ENCODE measurements at regions not wholly inside any gene's neighbourhood (a gene's known extent, or its start where the extent isn't known, plus 50 kb on each side); places are given as distances from the start of the nearest gene placed in this dataset.

GRCh38 chr2:47315475-47315874 is 53.6 kb upstream of the EPCAM start:
- DNase-seq = no peak

GRCh38 chr2:47313728-47314127 is 55.4 kb upstream of the EPCAM start:
- no peak for DNase-seq

- DNase-seq = no peak
Measured at GRCh38 chr2:47313141-47313691, 55.9 kb upstream of the EPCAM start.

- no peak for DNase-seq
Measured at GRCh38 chr2:47312491-47312850, 56.6 kb upstream of the EPCAM start.

- no peak for DNase-seq
Measured at GRCh38 chr2:47311764-47312490, 57.2 kb upstream of the EPCAM start.

DNA sequence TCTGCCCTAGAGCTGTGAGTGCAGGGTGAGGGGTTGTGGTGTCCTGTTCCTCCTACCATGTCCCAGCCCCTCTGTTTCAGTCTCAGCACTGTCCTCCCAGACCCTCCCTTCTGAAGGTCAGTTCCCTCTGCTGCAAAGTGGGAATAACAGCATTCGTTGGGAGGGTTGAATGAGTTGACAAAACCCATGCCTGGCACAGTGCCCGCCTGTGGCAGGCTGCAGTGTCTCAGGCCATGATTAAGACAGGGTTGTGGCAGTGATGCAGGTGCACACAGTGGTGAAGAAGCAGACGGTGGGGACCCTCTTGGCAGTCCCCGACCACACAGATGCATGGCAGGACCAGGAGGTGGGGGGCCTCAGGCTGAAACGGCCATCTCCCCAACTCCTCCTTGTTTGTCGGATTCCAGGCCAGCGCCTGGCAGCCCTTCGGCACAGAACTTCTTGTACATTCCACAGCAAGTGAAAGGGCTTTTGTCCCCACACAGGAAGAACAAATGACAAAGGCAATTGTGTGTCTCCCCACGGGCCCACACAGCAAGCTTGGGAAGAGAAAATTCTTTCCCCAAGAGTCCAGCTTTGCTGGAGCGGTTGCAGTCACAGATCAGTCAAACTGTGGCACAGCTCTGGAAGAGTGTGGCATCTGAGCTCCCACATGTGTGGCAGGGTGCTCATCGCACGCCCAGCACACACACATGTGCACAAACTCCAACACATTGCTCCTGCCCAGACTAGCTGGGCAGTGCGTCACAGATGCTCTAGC is 58.1 kb upstream of the EPCAM start:
- DNase-seq = peak in 1 of 2 donors; percentile 22

- DNase-seq = peak in 1 of 2 donors; percentile 37
Measured at GRCh38 chr2:47309952-47310800, 58.9 kb upstream of the EPCAM start.

DNA sequence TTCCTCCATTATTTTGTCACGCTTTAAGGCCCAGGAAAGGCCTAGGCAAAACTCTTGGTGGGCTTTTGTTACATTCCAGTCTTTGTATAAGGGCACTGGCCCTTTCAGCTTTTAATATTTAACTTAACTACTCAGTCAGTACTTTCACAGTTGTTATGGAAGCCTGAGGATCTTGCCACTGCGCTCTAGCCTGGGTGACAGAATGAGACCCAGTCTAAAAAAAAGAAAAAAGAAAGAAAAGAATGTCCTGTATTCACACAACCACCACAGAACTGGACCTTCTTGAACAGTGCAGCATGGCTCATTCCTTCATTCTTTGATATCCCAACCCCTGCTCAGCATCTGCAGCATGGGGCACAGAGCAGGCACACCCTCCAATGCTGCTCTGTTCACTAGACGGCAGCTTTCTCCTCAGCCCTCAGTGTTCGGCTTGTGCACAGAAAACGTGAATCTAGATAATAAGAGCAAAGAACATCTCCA is 59.6 kb upstream of the EPCAM start:
- DNase-seq = no peak

DNA sequence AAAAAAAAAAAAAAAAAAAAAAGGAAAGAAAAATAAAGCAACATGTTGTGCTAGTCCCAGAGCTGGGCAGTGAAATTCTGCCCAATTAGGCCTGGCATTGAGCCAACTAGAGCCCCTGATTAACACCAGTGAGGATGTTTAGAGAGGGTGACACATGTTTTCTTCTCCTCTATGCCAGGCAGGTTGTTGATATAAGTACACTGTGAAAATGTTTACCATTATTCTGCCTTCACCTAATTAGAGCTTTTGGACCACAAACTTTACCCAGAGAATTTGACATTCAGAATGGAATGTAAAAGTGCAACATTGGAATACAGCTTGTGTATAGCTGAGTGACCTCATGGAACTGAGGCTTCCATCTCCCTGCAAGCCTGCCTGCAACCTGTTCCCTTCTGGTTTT is 62.0 kb upstream of the EPCAM start:
- DNase-seq = no peak

GRCh38 chr2:47304654-47305053 is 64.5 kb upstream of the EPCAM start:
- no peak for DNase-seq

- no peak for DNase-seq
Measured at GRCh38 chr2:47303341-47304148, 65.6 kb upstream of the EPCAM start.

- no peak for DNase-seq
Measured at GRCh38 chr2:47302308-47302707, 66.8 kb upstream of the EPCAM start.

DNA sequence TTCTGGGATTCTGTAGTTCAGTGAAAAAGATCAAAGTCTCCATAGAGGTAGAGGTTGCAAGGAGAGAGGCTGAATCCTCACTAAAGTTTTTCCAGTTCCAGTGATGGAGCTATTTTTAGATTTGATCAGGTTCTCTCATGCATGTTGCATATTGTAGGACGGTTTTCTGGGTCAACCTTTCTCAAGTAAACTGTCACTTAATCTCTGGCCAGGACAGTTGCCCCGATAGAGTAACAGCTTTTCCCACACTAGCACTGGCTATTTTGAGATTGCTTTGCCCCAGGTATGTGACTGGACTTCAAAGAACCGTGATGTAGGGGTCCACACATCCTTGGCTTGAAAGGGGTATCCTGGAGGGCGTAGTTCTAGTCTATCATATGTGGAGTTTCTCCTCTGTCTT is 67.4 kb upstream of the EPCAM start:
- DNase-seq = no peak

DNA sequence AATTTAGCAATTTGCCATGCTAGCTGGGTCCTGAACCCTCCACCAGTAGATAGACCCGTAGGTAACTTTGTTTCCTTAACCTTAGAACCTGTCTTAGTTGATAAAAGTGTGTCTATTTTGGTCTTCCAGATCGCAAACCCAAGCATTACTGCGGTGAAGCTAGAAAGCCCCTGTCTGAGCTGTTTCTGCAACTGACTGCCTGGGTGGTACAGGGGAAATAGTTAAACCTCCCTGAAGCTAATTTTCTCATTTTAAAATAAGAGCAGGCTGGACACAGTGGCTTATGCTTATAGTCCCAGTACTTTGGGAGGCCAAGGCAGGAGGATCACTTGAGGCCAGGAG is 67.9 kb upstream of the EPCAM start:
- no peak for DNase-seq

GRCh38 chr2:47300609-47301276 is 68.4 kb upstream of the EPCAM start:
- peak in 1 of 2 donors; percentile 42 for DNase-seq

DNA sequence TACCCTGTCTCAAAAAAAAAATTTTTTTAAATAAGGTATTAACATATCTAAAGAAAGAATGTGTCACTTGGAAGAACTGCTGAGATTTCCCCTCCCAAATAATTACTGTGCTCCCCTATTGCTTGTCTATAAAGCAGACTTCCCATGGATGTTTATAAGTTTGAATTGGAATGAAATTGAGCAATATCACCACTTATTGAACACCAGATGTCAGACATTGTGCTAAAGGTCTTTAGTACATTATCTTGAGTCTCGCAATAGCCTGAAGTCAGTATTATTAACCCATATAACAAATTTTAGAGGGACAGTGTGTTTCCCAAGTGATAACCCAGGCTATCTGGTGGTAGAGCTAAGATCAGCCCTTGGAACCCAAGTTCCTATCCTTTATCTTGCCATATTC is 69.0 kb upstream of the EPCAM start:
- DNase-seq = no peak

DNA sequence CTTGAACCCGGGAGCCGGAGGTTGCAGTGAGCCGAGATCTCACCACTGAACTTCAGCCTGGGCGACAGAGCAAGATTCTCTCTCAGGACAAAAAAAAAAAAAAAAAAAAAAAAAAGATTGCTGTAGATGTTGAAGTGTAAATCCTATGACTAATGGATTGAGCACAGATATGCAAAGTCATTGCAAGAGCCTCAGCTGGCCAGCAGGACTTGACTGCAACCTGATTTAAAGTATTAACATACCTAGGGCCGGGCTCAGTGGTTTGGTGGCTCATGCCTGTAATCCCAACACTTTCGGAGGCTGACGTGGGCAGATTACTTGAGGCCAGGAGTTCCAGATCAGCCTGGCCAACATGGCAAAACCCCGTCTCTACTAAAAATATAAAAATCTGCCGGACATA is 69.6 kb upstream of the EPCAM start:
- DNase-seq = peak in 1 of 2 donors; percentile 14

DNA sequence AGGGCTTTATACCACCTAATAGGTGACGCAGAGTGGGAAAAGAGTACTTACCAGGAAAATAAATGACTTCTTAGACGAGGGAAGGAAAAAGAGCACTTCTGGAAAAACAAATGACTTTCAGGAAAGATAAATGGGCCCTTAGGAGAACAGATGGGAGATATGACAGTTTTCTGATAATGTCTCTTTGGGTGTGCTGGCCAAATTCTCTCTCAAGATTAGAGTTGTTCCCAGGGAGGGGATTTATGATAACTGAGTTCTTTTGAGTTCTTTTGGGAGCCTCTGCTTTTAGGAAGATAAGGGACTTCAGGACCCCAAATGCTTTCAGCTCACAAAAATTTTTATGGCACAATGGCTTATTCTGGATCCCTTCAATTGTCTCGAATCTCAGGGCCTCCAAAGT is 70.3 kb upstream of the EPCAM start:
- no peak for DNase-seq

DNA sequence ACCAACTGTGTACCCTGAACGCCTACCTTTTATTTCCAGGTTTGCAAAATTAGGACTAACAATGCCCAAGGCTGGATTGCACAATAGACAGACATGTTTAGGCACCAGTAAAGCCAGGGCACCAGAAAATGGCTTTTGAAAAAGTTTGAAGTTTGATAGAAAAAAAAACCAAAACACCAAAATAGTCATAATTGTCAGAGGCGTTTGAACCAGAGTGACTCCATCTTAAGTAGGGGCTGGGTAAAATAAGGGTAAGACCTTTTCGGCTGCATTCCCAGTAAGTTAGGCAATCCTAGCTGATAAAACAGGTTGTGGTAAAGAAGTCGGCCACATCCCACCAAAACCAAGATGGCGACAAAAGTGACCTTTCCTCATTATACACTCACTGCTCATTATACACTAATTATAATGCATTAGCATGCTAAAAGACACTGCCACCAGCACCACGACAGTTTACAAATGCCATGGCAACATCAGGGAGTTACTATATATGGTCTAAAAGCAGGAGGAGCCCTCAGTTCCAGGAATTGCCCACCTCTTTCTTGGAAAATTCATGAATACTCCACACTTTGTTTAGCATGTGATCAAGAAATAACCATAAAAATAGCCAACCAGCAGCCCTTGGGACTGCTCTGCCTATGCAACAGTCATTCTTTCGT is 71.2 kb upstream of the EPCAM start:
- DNase-seq = no peak

- no peak for DNase-seq
Measured at GRCh38 chr2:47295981-47296635, 73.0 kb upstream of the EPCAM start.

Data from CD4-positive, alpha-beta T cell treated with Interleukin-1 beta for 1 hour (primary cell).